ENCODE measurements at regions not wholly inside any gene's neighbourhood (a gene's known extent, or its start where the extent isn't known, plus 50 kb on each side); places are given as distances from the start of the nearest gene placed in this dataset.
"Not testable (repeated sequence)": the region's sequence is repeated elsewhere in the genome, so short reads cannot be mapped to it uniquely, and the experiment has no call there.

GRCh38 chr20:41747226-41747625 is 129.0 kb upstream of the CHD6 start:
- Histone ChIP-seq H3K27me3 (ENCODE audit: control insufficient read depth in 2 of 2, insufficient read depth in 2 of 2, low read length in 2 of 2) (peaks cover 0 to 5% of the 10 kb centered on the region in 2 donors), H3K9ac (ENCODE audit: low read depth in 1 of 2, low read length in 2 of 2) (no peak overlapping the region), H3K4me1 (ENCODE audit: control insufficient read depth in 2 of 2, insufficient read depth in 2 of 2, low read length in 2 of 2) (no peaks in the 10 kb centered on the region), H3K36me3 (ENCODE audit: control insufficient read depth in 2 of 2, insufficient read depth in 2 of 2, low read length in 2 of 2) (no peaks in the 10 kb centered on the region), H3K4me3 (ENCODE audit: low read length in 2 of 2) (no peak overlapping the region), H3K9me3 (ENCODE audit: control insufficient read depth in 2 of 2, low read length in 2 of 2) (no peaks in the 10 kb centered on the region), H3K27ac (ENCODE audit: low read depth in 2 of 2, low read length in 2 of 2) (no peak overlapping the region)

GRCh38 chr20:41746635-41747034 is 128.5 kb upstream of the CHD6 start:
- Histone ChIP-seq H3K4me3 (ENCODE audit: low read length in 2 of 2) (no peak overlapping the region), H3K27me3 (ENCODE audit: control insufficient read depth in 2 of 2, insufficient read depth in 2 of 2, low read length in 2 of 2) (peaks cover 0 to 5% of the 10 kb centered on the region in 2 donors), H3K4me1 (ENCODE audit: control insufficient read depth in 2 of 2, insufficient read depth in 2 of 2, low read length in 2 of 2) (no peaks in the 10 kb centered on the region), H3K36me3 (ENCODE audit: control insufficient read depth in 2 of 2, insufficient read depth in 2 of 2, low read length in 2 of 2) (no peaks in the 10 kb centered on the region), H3K9me3 (ENCODE audit: control insufficient read depth in 2 of 2, low read length in 2 of 2) (no peaks in the 10 kb centered on the region), H3K27ac (ENCODE audit: low read depth in 2 of 2, low read length in 2 of 2) (no peak overlapping the region), H3K9ac (ENCODE audit: low read depth in 1 of 2, low read length in 2 of 2) (no peak overlapping the region)

GRCh38 chr20:41738604-41739206 is 120.5 kb upstream of the CHD6 start:
- Histone ChIP-seq H3K27me3 (ENCODE audit: control insufficient read depth in 2 of 2, insufficient read depth in 2 of 2, low read length in 2 of 2) (no peaks in the 10 kb centered on the region), H3K4me3 (ENCODE audit: low read length in 2 of 2) (no peak overlapping the region), H3K9ac (ENCODE audit: low read depth in 1 of 2, low read length in 2 of 2) (no peak overlapping the region), H3K9me3 (ENCODE audit: control insufficient read depth in 2 of 2, low read length in 2 of 2) (no peaks in the 10 kb centered on the region), H3K4me1 (ENCODE audit: control insufficient read depth in 2 of 2, insufficient read depth in 2 of 2, low read length in 2 of 2) (no peaks in the 10 kb centered on the region), H3K27ac (ENCODE audit: low read depth in 2 of 2, low read length in 2 of 2) (no peak overlapping the region), H3K36me3 (ENCODE audit: control insufficient read depth in 2 of 2, insufficient read depth in 2 of 2, low read length in 2 of 2) (no peaks in the 10 kb centered on the region)

GRCh38 chr20:41735949-41736348 is 117.8 kb upstream of the CHD6 start:
- no peaks in the 10 kb centered on the region for H3K4me1 ChIP-seq (ENCODE audit: control insufficient read depth in 2 of 2, insufficient read depth in 2 of 2, low read length in 2 of 2)
- no peaks in the 10 kb centered on the region for H3K9me3 ChIP-seq (ENCODE audit: control insufficient read depth in 2 of 2, low read length in 2 of 2)
- H3K9ac ChIP-seq (ENCODE audit: low read depth in 1 of 2, low read length in 2 of 2), result no peak overlapping the region
- H3K27ac ChIP-seq (ENCODE audit: low read depth in 2 of 2, low read length in 2 of 2), result no peak overlapping the region
- no peaks in the 10 kb centered on the region for H3K36me3 ChIP-seq (ENCODE audit: control insufficient read depth in 2 of 2, insufficient read depth in 2 of 2, low read length in 2 of 2)
- H3K4me3 ChIP-seq (ENCODE audit: low read length in 2 of 2), result no peak overlapping the region
- H3K27me3 ChIP-seq (ENCODE audit: control insufficient read depth in 2 of 2, insufficient read depth in 2 of 2, low read length in 2 of 2), result no peaks in the 10 kb centered on the region

GRCh38 chr20:41734506-41734945 is 116.3 kb upstream of the CHD6 start:
- no peaks in the 10 kb centered on the region for H3K4me1 ChIP-seq (ENCODE audit: control insufficient read depth in 2 of 2, insufficient read depth in 2 of 2, low read length in 2 of 2)
- H3K9me3 ChIP-seq (ENCODE audit: control insufficient read depth in 2 of 2, low read length in 2 of 2), result no peaks in the 10 kb centered on the region
- no peak overlapping the region for H3K27ac ChIP-seq (ENCODE audit: low read depth in 2 of 2, low read length in 2 of 2)
- H3K27me3 ChIP-seq (ENCODE audit: control insufficient read depth in 2 of 2, insufficient read depth in 2 of 2, low read length in 2 of 2), result no peaks in the 10 kb centered on the region
- no peaks in the 10 kb centered on the region for H3K36me3 ChIP-seq (ENCODE audit: control insufficient read depth in 2 of 2, insufficient read depth in 2 of 2, low read length in 2 of 2)
- no peak overlapping the region for H3K9ac ChIP-seq (ENCODE audit: low read depth in 1 of 2, low read length in 2 of 2)
- no peak overlapping the region for H3K4me3 ChIP-seq (ENCODE audit: low read length in 2 of 2)

GRCh38 chr20:41733151-41733550 is 115.0 kb upstream of the CHD6 start:
- H3K36me3 ChIP-seq (ENCODE audit: control insufficient read depth in 2 of 2, insufficient read depth in 2 of 2, low read length in 2 of 2), result no peaks in the 10 kb centered on the region
- no peak overlapping the region for H3K9ac ChIP-seq (ENCODE audit: low read depth in 1 of 2, low read length in 2 of 2)

GRCh38 chr20:41731198-41731597 is 113.0 kb upstream of the CHD6 start:
- not testable (repeated sequence) for H3K27me3 ChIP-seq (ENCODE audit: control insufficient read depth in 2 of 2, insufficient read depth in 2 of 2, low read length in 2 of 2); H3K27ac ChIP-seq (ENCODE audit: low read depth in 2 of 2, low read length in 2 of 2); H3K9me3 ChIP-seq (ENCODE audit: control insufficient read depth in 2 of 2, low read length in 2 of 2); H3K4me3 ChIP-seq (ENCODE audit: low read length in 2 of 2); H3K4me1 ChIP-seq (ENCODE audit: control insufficient read depth in 2 of 2, insufficient read depth in 2 of 2, low read length in 2 of 2); H3K36me3 ChIP-seq (ENCODE audit: control insufficient read depth in 2 of 2, insufficient read depth in 2 of 2, low read length in 2 of 2); H3K9ac ChIP-seq (ENCODE audit: low read depth in 1 of 2, low read length in 2 of 2)

More at GRCh38 chr20:41733151-41733550, 115.0 kb upstream of the CHD6 start:
- Histone ChIP-seq H3K27ac (ENCODE audit: low read depth in 2 of 2, low read length in 2 of 2) (no peak overlapping the region), H3K4me3 (ENCODE audit: low read length in 2 of 2) (no peak overlapping the region), H3K4me1 (ENCODE audit: control insufficient read depth in 2 of 2, insufficient read depth in 2 of 2, low read length in 2 of 2) (no peaks in the 10 kb centered on the region), H3K27me3 (ENCODE audit: control insufficient read depth in 2 of 2, insufficient read depth in 2 of 2, low read length in 2 of 2) (no peaks in the 10 kb centered on the region), H3K9me3 (ENCODE audit: control insufficient read depth in 2 of 2, low read length in 2 of 2) (no peaks in the 10 kb centered on the region)

- not testable (repeated sequence) for H3K4me3 ChIP-seq (ENCODE audit: low read length in 2 of 2); H3K27me3 ChIP-seq (ENCODE audit: control insufficient read depth in 2 of 2, insufficient read depth in 2 of 2, low read length in 2 of 2); H3K36me3 ChIP-seq (ENCODE audit: control insufficient read depth in 2 of 2, insufficient read depth in 2 of 2, low read length in 2 of 2); H3K4me1 ChIP-seq (ENCODE audit: control insufficient read depth in 2 of 2, insufficient read depth in 2 of 2, low read length in 2 of 2); H3K27ac ChIP-seq (ENCODE audit: low read depth in 2 of 2, low read length in 2 of 2); H3K9me3 ChIP-seq (ENCODE audit: control insufficient read depth in 2 of 2, low read length in 2 of 2); H3K9ac ChIP-seq (ENCODE audit: low read depth in 1 of 2, low read length in 2 of 2)
Observed at GRCh38 chr20:41727681-41728080, 109.5 kb upstream of the CHD6 start.

GRCh38 chr20:41726727-41727126 is 108.5 kb upstream of the CHD6 start:
- no peaks in the 10 kb centered on the region for H3K36me3 ChIP-seq (ENCODE audit: control insufficient read depth in 2 of 2, insufficient read depth in 2 of 2, low read length in 2 of 2)
- no peaks in the 10 kb centered on the region for H3K9me3 ChIP-seq (ENCODE audit: control insufficient read depth in 2 of 2, low read length in 2 of 2)
- peaks cover 0 to 5% of the 10 kb centered on the region in 2 donors for H3K27me3 ChIP-seq (ENCODE audit: control insufficient read depth in 2 of 2, insufficient read depth in 2 of 2, low read length in 2 of 2)
- H3K4me1 ChIP-seq (ENCODE audit: control insufficient read depth in 2 of 2, insufficient read depth in 2 of 2, low read length in 2 of 2), result no peaks in the 10 kb centered on the region
- H3K4me3 ChIP-seq (ENCODE audit: low read length in 2 of 2), result no peak overlapping the region
- H3K27ac ChIP-seq (ENCODE audit: low read depth in 2 of 2, low read length in 2 of 2), result no peak overlapping the region
- H3K9ac ChIP-seq (ENCODE audit: low read depth in 1 of 2, low read length in 2 of 2), result no peak overlapping the region

GRCh38 chr20:41719151-41719550 is 101.0 kb upstream of the CHD6 start:
- Histone ChIP-seq H3K9me3 (ENCODE audit: control insufficient read depth in 2 of 2, low read length in 2 of 2) (no peaks in the 10 kb centered on the region), H3K9ac (ENCODE audit: low read depth in 1 of 2, low read length in 2 of 2) (no peak overlapping the region), H3K4me3 (ENCODE audit: low read length in 2 of 2) (no peak overlapping the region), H3K27me3 (ENCODE audit: control insufficient read depth in 2 of 2, insufficient read depth in 2 of 2, low read length in 2 of 2) (peaks cover 0 to 5% of the 10 kb centered on the region in 2 donors), H3K27ac (ENCODE audit: low read depth in 2 of 2, low read length in 2 of 2) (no peak overlapping the region), H3K4me1 (ENCODE audit: control insufficient read depth in 2 of 2, insufficient read depth in 2 of 2, low read length in 2 of 2) (no peaks in the 10 kb centered on the region), H3K36me3 (ENCODE audit: control insufficient read depth in 2 of 2, insufficient read depth in 2 of 2, low read length in 2 of 2) (no peaks in the 10 kb centered on the region)

- no peaks in the 10 kb centered on the region for H3K4me1 ChIP-seq (ENCODE audit: control insufficient read depth in 2 of 2, insufficient read depth in 2 of 2, low read length in 2 of 2)
- no peak overlapping the region for H3K27ac ChIP-seq (ENCODE audit: low read depth in 2 of 2, low read length in 2 of 2)
- no peak overlapping the region for H3K9ac ChIP-seq (ENCODE audit: low read depth in 1 of 2, low read length in 2 of 2)
- H3K27me3 ChIP-seq (ENCODE audit: control insufficient read depth in 2 of 2, insufficient read depth in 2 of 2, low read length in 2 of 2), result peaks cover 0 to 5% of the 10 kb centered on the region in 2 donors
- H3K4me3 ChIP-seq (ENCODE audit: low read length in 2 of 2), result no peak overlapping the region
- H3K9me3 ChIP-seq (ENCODE audit: control insufficient read depth in 2 of 2, low read length in 2 of 2), result no peaks in the 10 kb centered on the region
- H3K36me3 ChIP-seq (ENCODE audit: control insufficient read depth in 2 of 2, insufficient read depth in 2 of 2, low read length in 2 of 2), result no peaks in the 10 kb centered on the region
Observed at GRCh38 chr20:41717483-41717882, 99.3 kb upstream of the CHD6 start.

Data from mucosa of rectum (tissue), 2 donors.